Liver (tissue), 3 donors: ENCODE measurements at regions not wholly inside any gene's neighbourhood (a gene's known extent, or its start where the extent isn't known, plus 50 kb on each side); places are given as distances from the start of the nearest gene placed in this dataset.

Experiments
- EGR1 ChIP-seq, 2 donors: IDR thresholded peaks; 2 replicates each; pipeline ENCODE4 v1.6.1; 2016 to 2018; ENCODE audit warnings: antibody characterized with exemption in 2 of 2, low read depth in 2 of 2
- HNF4G ChIP-seq: IDR thresholded peaks from 2 replicates; pipeline ENCODE4 v1.6.1; 2016; ENCODE audit warnings: antibody characterized with exemption
- NR2F2 ChIP-seq: IDR thresholded peaks from 2 replicates; pipeline ENCODE4 v1.6.1; 2016; ENCODE audit warnings: antibody characterized with exemption
- RAD21 ChIP-seq, 2 donors: IDR thresholded peaks; 2 replicates each; pipeline ENCODE4 v1.6.1; 2016; ENCODE audit warnings: antibody characterized with exemption in 2 of 2, mild to moderate bottlenecking in 2 of 2
- TAF1 ChIP-seq: conservative IDR thresholded peaks from 2 replicates; pipeline ENCODE4 v1.6.1; 2016; ENCODE audit warnings: antibody characterized with exemption, mild to moderate bottlenecking
- TF ChIP-seq, protein P1 (sequence below): IDR thresholded peaks from 2 replicates; pipeline ENCODE4 v1.6.1; 2016; ENCODE audit warnings: antibody characterized with exemption
- TF ChIP-seq, protein P2 (sequence below): fragments of 150-350 bp; IDR thresholded peaks from 2 replicates; pipeline ENCODE4 v1.5.1; 2017; ENCODE audit warnings: improper control_type of control experiment, low read depth, low read length; ENCODE audit not compliant: missing input control
- TF ChIP-seq, protein P3 (sequence below): IDR thresholded peaks from 2 replicates; pipeline ENCODE4 v1.6.1; 2016; ENCODE audit warnings: antibody characterized with exemption, mild to moderate bottlenecking
- donor health status: healthy.
- donor health status: healthy.

DNA sequence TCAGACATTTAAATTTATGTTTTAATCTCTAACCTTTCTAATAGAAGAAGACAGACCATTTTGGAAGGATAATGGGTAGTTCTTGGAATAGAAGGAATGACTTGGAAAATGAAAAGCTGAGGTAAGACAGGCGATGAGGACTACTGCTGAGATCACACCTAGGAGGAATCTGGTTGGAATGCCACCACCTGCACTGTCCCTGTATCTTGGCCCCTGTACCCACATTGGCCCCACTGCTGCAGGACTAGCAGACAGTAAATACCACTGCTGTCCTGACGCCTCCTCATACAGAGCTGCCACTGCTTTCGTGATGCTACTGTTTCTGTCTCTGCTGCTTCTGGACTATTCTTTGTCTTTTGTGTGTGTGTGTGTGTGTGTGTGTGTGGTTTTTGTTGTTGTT lies 359.8 kb downstream of the TMEM232 start:
- TF ChIP-seq TAF1 (no peak), EGR1 (IDR thresholded peaks at IDR 0.05; ENCODE audit: low read depth in 2 of 2) (no peak), HNF4G (no peak), NR2F2 (no peak), RAD21 (IDR thresholded peaks at IDR 0.05) (no peak)
- TF ChIP-seq, protein P1, sequence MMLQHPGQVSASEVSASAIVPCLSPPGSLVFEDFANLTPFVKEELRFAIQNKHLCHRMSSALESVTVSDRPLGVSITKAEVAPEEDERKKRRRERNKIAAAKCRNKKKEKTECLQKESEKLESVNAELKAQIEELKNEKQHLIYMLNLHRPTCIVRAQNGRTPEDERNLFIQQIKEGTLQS = no peak
- TF ChIP-seq, protein P2, sequence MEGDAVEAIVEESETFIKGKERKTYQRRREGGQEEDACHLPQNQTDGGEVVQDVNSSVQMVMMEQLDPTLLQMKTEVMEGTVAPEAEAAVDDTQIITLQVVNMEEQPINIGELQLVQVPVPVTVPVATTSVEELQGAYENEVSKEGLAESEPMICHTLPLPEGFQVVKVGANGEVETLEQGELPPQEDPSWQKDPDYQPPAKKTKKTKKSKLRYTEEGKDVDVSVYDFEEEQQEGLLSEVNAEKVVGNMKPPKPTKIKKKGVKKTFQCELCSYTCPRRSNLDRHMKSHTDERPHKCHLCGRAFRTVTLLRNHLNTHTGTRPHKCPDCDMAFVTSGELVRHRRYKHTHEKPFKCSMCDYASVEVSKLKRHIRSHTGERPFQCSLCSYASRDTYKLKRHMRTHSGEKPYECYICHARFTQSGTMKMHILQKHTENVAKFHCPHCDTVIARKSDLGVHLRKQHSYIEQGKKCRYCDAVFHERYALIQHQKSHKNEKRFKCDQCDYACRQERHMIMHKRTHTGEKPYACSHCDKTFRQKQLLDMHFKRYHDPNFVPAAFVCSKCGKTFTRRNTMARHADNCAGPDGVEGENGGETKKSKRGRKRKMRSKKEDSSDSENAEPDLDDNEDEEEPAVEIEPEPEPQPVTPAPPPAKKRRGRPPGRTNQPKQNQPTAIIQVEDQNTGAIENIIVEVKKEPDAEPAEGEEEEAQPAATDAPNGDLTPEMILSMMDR = no peak
- TF ChIP-seq, protein P3, sequence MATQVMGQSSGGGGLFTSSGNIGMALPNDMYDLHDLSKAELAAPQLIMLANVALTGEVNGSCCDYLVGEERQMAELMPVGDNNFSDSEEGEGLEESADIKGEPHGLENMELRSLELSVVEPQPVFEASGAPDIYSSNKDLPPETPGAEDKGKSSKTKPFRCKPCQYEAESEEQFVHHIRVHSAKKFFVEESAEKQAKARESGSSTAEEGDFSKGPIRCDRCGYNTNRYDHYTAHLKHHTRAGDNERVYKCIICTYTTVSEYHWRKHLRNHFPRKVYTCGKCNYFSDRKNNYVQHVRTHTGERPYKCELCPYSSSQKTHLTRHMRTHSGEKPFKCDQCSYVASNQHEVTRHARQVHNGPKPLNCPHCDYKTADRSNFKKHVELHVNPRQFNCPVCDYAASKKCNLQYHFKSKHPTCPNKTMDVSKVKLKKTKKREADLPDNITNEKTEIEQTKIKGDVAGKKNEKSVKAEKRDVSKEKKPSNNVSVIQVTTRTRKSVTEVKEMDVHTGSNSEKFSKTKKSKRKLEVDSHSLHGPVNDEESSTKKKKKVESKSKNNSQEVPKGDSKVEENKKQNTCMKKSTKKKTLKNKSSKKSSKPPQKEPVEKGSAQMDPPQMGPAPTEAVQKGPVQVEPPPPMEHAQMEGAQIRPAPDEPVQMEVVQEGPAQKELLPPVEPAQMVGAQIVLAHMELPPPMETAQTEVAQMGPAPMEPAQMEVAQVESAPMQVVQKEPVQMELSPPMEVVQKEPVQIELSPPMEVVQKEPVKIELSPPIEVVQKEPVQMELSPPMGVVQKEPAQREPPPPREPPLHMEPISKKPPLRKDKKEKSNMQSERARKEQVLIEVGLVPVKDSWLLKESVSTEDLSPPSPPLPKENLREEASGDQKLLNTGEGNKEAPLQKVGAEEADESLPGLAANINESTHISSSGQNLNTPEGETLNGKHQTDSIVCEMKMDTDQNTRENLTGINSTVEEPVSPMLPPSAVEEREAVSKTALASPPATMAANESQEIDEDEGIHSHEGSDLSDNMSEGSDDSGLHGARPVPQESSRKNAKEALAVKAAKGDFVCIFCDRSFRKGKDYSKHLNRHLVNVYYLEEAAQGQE = no peak
